GM20000 (cell line): ENCODE measurements at regions not wholly inside any gene's neighbourhood (a gene's known extent, or its start where the extent isn't known, plus 50 kb on each side); places are given as distances from the start of the nearest gene placed in this dataset.

Experiments used
- DNase-seq: peaks from one replicate; pipeline ENCODE4 v3.0.0; 2012; ENCODE audit warnings: low spot score
- TF ChIP-seq, protein P1 (sequence below): IDR thresholded peaks from 2 replicates; pipeline ENCODE4 v1.5.1; 2012; ENCODE audit warnings: mild to moderate bottlenecking, control low read depth; ENCODE audit errors: extremely low read depth, missing control alignments

DNA sequence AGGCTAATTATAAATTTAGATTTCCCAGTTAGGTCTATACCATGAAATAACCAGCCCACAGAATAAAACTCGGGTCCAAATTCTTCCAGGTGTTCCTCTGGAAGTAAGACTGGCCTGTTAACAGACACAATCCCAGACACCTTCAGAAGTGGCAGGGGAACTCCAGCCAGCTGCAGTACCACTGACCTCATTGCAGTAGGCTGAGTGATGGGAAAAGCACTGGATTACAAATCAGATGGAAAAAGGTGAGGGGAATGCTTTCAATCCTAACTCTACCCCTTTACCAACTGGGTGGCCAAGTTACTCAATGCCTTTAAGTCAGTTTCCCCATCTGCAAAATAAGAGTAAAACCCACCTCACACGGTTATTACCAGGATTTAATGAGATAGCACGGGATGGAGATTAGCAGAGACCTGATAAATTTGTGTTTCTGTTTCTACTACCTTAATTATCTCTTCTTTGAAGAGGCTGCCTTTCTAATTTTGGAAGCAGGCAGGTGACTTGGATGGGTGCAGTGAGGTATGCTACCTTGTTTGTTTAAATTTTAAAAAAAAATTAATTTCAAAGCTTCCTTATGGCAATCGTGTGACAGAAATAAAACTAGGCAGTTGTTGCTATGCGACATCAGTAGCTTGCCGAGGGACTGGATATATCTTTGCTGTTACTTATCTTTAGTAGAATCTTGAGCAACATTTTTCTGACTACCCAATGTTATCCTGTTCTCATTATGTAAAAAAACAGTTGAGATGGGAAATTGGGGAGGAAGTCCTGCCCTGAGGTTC, 167.3 kb upstream of the GRIN2B start:
- TF ChIP-seq, protein P1, sequence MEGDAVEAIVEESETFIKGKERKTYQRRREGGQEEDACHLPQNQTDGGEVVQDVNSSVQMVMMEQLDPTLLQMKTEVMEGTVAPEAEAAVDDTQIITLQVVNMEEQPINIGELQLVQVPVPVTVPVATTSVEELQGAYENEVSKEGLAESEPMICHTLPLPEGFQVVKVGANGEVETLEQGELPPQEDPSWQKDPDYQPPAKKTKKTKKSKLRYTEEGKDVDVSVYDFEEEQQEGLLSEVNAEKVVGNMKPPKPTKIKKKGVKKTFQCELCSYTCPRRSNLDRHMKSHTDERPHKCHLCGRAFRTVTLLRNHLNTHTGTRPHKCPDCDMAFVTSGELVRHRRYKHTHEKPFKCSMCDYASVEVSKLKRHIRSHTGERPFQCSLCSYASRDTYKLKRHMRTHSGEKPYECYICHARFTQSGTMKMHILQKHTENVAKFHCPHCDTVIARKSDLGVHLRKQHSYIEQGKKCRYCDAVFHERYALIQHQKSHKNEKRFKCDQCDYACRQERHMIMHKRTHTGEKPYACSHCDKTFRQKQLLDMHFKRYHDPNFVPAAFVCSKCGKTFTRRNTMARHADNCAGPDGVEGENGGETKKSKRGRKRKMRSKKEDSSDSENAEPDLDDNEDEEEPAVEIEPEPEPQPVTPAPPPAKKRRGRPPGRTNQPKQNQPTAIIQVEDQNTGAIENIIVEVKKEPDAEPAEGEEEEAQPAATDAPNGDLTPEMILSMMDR, result no peak
- no peak for DNase-seq

DNA sequence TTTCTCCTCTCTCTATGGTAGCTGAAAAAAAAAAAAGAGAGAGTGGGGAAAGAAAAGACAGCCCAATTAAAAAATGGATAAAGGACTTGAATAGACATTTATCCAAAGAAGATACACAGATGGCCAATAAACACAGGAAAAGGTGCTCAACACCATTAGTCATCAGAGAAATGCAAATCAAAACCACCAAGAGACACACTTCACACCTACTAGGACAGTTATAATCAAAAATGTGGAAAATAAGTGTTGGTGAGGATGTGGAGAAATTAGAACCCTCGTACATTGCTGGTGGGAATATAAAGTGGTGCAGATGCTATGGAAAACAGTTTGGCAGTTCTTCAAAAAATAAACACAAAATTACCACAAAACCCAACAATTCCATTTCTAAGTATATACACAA, 172.4 kb upstream of the GRIN2B start:
- DNase-seq, result no peak
- TF ChIP-seq, protein P1, result no peak

GRCh38 chr12:14156606-14157005, 175.2 kb upstream of the GRIN2B start:
- no peak for DNase-seq
- TF ChIP-seq, protein P1, result no peak

- DNase-seq, result peak; percentile 80
- TF ChIP-seq, protein P1, result no peak
These were observed 175.8 kb upstream of the GRIN2B start for GRCh38 chr12:14157088-14157747.

- DNase-seq, result no peak
- TF ChIP-seq, protein P1, result no peak
These were observed 182.9 kb upstream of the GRIN2B start for GRCh38 chr12:14164266-14164665.

- TF ChIP-seq, protein P1, result peak; percentile 88
- DNase-seq, result peak; percentile 73
These were observed 185.7 kb upstream of the GRIN2B start for GRCh38 chr12:14167005-14167628.

GRCh38 chr12:14169281-14169680, 187.9 kb upstream of the GRIN2B start:
- TF ChIP-seq, protein P1, result no peak
- no peak for DNase-seq
